Thoracic aorta (tissue), 2 donors: ENCODE measurements at regions not wholly inside any gene's neighbourhood (a gene's known extent, or its start where the extent isn't known, plus 50 kb on each side); places are given as distances from the start of the nearest gene placed in this dataset.

Experiments used
- ATAC-seq: fragments of 150-250 bp; one replicate; pipeline ENCODE4 v1.8.0; 2017; ENCODE audit warnings: low read depth; ENCODE audit not compliant: insufficient number of reproducible peaks, low FRiP score
- DNase-seq: peaks from one replicate; pipeline ENCODE4 v3.0.0-alpha.2; 2020; ENCODE audit warnings: low spot score
- H3K27ac ChIP-seq, 2 donors: fragments of 200-600 bp; sonication (generic); 1 replicate in 1 of 2; 2 replicates in 1 of 2; pipeline ENCODE4 v1.5.1; 2016; ENCODE audit warnings: mild to moderate bottlenecking in 2 of 2, moderate library complexity in 2 of 2
- H3K27me3 ChIP-seq: fragments of 200-600 bp; sonication (generic); replicated peaks from 2 replicates; pipeline ENCODE4 v1.6.0; 2016; ENCODE audit warnings: mild to moderate bottlenecking; ENCODE audit not compliant: insufficient read depth
- H3K36me3 ChIP-seq: fragments of 200-600 bp; sonication (generic); one replicate; pipeline ENCODE4 v1.5.1; 2016
- H3K4me1 ChIP-seq, 2 donors: fragments of 200-600 bp; sonication (generic); 1 replicate in 1 of 2; 2 replicates in 1 of 2; pipeline versions ENCODE4 v1.5.1 to v1.6.0; 2016; ENCODE audit warnings: low read depth in 2 of 2, mild to moderate bottlenecking in 1 of 2; ENCODE audit not compliant: control insufficient read depth in 1 of 2
- H3K4me3 ChIP-seq: fragments of 200-600 bp; sonication (generic); 2 replicates; pipeline ENCODE4 v1.5.1; 2016; ENCODE audit warnings: mild to moderate bottlenecking
- H3K9me3 ChIP-seq: fragments of 200-600 bp; sonication (generic); 2 replicates; pipeline ENCODE4 v1.5.1; 2016
- TF ChIP-seq, protein P1 (sequence below): fragments of 200-600 bp; sonication (generic); IDR thresholded peaks from one replicate; pipeline ENCODE4 v1.5.1; 2019; ENCODE audit warnings: antibody characterized with exemption

DNA sequence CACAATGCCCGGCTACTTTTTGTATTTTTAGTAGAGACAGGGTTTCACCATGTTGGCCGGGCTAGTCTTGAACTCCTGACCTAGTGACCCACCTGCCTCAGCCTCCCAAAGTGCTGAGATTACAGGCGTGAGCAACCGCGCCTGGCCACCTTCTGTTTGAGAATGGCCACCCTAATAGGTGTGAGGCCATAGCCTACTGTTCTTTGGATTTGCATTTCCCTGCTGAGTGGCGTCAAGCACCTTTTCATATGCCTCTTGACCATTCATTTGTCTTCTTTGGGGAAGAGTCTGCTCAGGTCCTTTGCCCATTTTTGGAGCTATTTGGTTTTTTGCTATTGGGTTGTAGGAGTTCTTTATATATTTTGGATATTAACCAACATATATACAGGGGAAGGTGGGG lies 276.7 kb downstream of the PARN start:
- H3K27ac ChIP-seq = no peak overlapping the region
- no peak for DNase-seq
- TF ChIP-seq, protein P1, sequence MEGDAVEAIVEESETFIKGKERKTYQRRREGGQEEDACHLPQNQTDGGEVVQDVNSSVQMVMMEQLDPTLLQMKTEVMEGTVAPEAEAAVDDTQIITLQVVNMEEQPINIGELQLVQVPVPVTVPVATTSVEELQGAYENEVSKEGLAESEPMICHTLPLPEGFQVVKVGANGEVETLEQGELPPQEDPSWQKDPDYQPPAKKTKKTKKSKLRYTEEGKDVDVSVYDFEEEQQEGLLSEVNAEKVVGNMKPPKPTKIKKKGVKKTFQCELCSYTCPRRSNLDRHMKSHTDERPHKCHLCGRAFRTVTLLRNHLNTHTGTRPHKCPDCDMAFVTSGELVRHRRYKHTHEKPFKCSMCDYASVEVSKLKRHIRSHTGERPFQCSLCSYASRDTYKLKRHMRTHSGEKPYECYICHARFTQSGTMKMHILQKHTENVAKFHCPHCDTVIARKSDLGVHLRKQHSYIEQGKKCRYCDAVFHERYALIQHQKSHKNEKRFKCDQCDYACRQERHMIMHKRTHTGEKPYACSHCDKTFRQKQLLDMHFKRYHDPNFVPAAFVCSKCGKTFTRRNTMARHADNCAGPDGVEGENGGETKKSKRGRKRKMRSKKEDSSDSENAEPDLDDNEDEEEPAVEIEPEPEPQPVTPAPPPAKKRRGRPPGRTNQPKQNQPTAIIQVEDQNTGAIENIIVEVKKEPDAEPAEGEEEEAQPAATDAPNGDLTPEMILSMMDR = no peak
- H3K9me3 ChIP-seq = no peaks in the 10 kb centered on the region
- H3K4me3 ChIP-seq = no peak overlapping the region
- no peaks in the 10 kb centered on the region for H3K4me1 ChIP-seq
- no peak for ATAC-seq
- no peaks in the 10 kb centered on the region for H3K36me3 ChIP-seq
- no peaks in the 10 kb centered on the region for H3K27me3 ChIP-seq

DNA sequence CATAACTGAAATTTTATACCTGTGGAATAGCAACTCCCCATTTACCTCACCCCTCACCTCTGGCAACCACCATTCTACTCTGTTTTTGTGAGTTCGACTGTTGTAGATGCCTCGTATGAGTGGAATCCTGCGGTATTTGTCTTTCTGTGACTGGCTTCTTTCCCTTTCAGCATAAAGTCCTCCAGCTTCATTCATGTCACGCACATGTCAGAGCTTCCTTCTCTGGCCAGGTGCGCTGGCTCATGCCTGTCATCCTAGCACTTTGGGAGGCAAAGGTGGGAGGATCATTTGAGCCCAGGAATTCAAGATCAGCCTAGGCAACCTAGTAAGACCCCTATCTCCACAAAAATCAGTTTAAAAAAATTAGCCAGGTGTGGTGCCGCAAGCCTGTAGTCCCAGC lies 278.4 kb downstream of the PARN start:
- no peaks in the 10 kb centered on the region for H3K36me3 ChIP-seq
- no peaks in the 10 kb centered on the region for H3K4me1 ChIP-seq
- TF ChIP-seq, protein P1 = no peak
- H3K27ac ChIP-seq = no peak overlapping the region
- no peaks in the 10 kb centered on the region for H3K9me3 ChIP-seq
- DNase-seq (no peak), ATAC-seq (no peak)
- no peak overlapping the region for H3K4me3 ChIP-seq
- H3K27me3 ChIP-seq = no peaks in the 10 kb centered on the region

DNA sequence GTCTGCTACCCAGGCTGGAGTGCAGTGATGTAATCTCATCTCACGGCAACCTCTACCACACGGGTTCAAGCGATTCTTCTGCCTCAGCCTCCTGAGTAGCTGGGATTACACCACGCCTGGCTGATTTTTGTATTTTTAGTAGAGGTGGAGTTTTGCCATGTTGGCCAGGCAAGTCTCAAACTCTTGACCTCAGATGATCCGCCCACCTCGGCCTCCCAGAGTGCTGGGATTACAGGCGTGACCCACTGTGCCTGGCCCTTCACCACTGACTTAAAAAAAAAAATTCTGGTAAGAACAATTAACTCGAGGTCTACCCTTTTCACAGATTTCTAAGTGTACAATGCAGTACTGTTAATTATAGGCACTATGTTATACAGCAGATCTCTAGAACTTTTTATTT lies 279.4 kb downstream of the PARN start:
- TF ChIP-seq, protein P1 = no peak
- no peak overlapping the region for H3K27ac ChIP-seq
- no peaks in the 10 kb centered on the region for H3K36me3 ChIP-seq
- H3K9me3 ChIP-seq = no peaks in the 10 kb centered on the region
- H3K27me3 ChIP-seq = no peaks in the 10 kb centered on the region
- DNase-seq = no peak
- H3K4me3 ChIP-seq = no peak overlapping the region
- H3K4me1 ChIP-seq = no peaks in the 10 kb centered on the region
- ATAC-seq = no peak

DNA sequence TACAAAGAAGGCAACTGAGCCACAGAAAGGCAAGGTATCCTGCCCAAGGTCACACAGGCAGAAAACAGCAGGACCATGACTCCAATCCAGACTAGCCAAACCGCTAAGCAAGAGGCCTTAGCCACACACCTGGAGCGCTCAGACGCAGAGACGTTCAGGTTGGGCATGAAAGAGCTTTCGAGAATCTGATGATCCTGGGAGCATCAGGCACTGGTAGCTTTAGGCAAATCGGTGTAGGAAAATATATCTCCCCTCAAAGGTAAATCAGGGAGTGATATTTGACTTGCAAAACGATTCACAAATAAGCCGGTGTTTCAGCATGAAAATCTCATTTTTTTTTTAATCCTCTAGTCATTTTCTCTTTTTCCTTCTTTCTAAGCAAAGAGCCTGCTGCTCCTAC lies 279.0 kb downstream of the MRTFB start:
- TF ChIP-seq, protein P1 = no peak
- Histone ChIP-seq H3K4me3 (no peak overlapping the region), H3K4me1 (no peaks in the 10 kb centered on the region), H3K27me3 (no peaks in the 10 kb centered on the region), H3K27ac (no peak overlapping the region), H3K36me3 (no peaks in the 10 kb centered on the region), H3K9me3 (no peaks in the 10 kb centered on the region)
- ATAC-seq (no peak), DNase-seq (no peak)

DNA sequence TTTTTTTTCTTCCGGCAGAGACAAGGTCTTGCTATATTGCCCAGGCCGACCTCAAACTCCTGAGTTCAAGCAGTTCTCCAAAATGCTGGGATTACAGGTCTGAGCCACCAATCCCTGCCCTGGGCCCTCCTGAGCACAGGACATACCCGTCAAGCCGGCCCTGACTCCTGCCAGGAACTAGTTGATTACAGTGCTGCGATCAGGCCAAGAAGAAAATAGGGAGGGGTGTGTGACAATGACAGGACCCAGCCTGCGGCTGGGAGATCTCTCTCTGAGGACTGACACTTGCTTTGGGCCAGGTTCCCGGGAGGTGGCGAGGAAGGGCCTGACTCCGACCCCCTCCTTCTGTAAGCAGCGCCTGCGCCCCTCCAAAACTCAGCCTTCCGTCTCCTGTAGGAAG lies 276.6 kb downstream of the MRTFB start:
- DNase-seq (no peak), ATAC-seq (no peak)
- no peak overlapping the region for H3K27ac ChIP-seq
- H3K36me3 ChIP-seq = no peaks in the 10 kb centered on the region
- no peak overlapping the region for H3K4me3 ChIP-seq
- no peaks in the 10 kb centered on the region for H3K9me3 ChIP-seq
- no peaks in the 10 kb centered on the region for H3K4me1 ChIP-seq
- H3K27me3 ChIP-seq = no peaks in the 10 kb centered on the region
- TF ChIP-seq, protein P1 = no peak
